ENCODE measurements at regions not wholly inside any gene's neighbourhood (a gene's known extent, or its start where the extent isn't known, plus 50 kb on each side); places are given as distances from the start of the nearest gene placed in this dataset.

- H3K4me3 ChIP-seq (ENCODE audit: low read depth, low read length), result no peak overlapping the region
- DNase-seq (ENCODE audit: low read depth), result no peak
- TF ChIP-seq MYC (IDR thresholded peaks at IDR 0.05; ENCODE audit: low read depth, low read length), result no peak
- TF ChIP-seq POLR2A (IDR thresholded peaks at IDR 0.05; ENCODE audit: extremely low read depth, insufficient read length), result no peak
- no peak for TF ChIP-seq MAX (IDR thresholded peaks at IDR 0.05; ENCODE audit: low read depth, low read length)
- no peak for TF ChIP-seq CTCF (IDR thresholded peaks at IDR 0.05; ENCODE audit: low read depth, low read length)
Measured at GRCh38 chr11:98227278-98227677, 793.5 kb upstream of the CNTN5 start.

- no peak for TF ChIP-seq MYC (IDR thresholded peaks at IDR 0.05; ENCODE audit: low read depth, low read length)
- TF ChIP-seq POLR2A (IDR thresholded peaks at IDR 0.05; ENCODE audit: extremely low read depth, insufficient read length), result no peak
- TF ChIP-seq CTCF (IDR thresholded peaks at IDR 0.05; ENCODE audit: low read depth, low read length), result no peak
- H3K4me3 ChIP-seq (ENCODE audit: low read depth, low read length), result no peak overlapping the region
- no peak for DNase-seq (ENCODE audit: low read depth)
Measured at GRCh38 chr11:98230678-98231077, 790.1 kb upstream of the CNTN5 start.

DNA sequence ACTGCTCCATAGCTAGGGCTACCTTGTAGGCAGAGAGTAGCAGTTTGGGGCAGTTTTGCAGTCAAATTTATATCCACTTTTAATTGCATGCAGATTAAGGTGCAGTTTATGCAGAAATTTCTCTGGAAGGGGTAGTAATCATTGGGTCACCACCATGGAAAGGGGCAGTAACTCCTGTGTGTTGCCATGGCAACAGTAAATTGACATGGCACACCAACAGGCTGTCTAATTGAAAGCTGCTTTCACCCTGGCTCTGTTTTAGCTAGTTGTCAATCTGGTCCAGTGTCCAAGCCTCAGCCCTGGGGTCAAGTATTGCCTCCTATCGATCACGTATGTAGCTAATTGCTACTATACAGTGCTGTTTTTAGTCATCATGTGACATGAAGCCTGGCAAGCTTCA, 786.1 kb upstream of the CNTN5 start:
- no peak for TF ChIP-seq MYC (IDR thresholded peaks at IDR 0.05; ENCODE audit: low read depth, low read length)
- TF ChIP-seq MAX (IDR thresholded peaks at IDR 0.05; ENCODE audit: low read depth, low read length), result no peak
- no peak for TF ChIP-seq POLR2A (IDR thresholded peaks at IDR 0.05; ENCODE audit: extremely low read depth, insufficient read length)
- TF ChIP-seq CTCF (IDR thresholded peaks at IDR 0.05; ENCODE audit: low read depth, low read length), result no peak
- no peak overlapping the region for H3K4me3 ChIP-seq (ENCODE audit: low read depth, low read length)
- no peak for DNase-seq (ENCODE audit: low read depth)

DNA sequence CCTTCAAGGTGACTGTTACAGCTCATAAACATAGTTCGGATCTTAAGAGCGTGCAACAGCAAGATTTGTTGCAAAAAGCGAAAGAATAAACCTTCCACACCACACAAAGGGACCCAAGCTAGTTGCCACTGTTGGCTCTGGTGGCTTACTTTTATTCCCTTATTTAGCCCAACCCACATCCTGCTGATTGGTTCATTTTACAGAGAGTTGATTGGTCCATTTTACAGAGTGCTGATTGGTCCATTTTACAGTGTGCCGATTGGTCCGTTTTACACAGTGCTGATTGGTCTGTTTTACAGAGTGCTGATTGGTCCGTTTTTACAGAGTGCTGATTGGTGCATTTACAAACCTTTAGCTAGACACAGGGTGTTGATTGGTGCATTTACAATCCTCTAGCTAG, 776.9 kb upstream of the CNTN5 start:
- TF ChIP-seq MYC (IDR thresholded peaks at IDR 0.05; ENCODE audit: low read depth, low read length) (no peak), MAX (IDR thresholded peaks at IDR 0.05; ENCODE audit: low read depth, low read length) (no peak), CTCF (IDR thresholded peaks at IDR 0.05; ENCODE audit: low read depth, low read length) (no peak), POLR2A (IDR thresholded peaks at IDR 0.05; ENCODE audit: extremely low read depth, insufficient read length) (no peak)
- no peak for DNase-seq (ENCODE audit: low read depth)
- no peak overlapping the region for H3K4me3 ChIP-seq (ENCODE audit: low read depth, low read length)

DNA sequence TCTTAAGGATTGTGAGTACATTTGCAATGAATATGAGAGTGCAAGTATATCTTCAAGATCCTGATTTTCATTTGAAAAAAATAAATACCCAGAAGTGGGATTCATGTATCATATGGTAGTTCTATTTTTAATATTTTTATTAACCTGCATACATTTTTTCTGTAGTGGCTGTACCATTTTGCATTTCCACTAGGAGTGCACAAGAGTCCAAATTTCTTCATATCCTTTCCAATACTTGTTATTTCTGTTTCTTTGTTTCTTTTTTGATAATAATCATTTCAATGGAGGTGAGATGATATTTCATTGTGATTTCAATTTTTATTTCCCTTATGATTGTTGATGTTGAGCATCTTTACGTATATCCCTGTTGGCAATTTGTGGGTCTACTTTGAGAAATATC, 759.8 kb upstream of the CNTN5 start:
- TF ChIP-seq POLR2A (IDR thresholded peaks at IDR 0.05; ENCODE audit: extremely low read depth, insufficient read length), result no peak
- no peak for TF ChIP-seq MAX (IDR thresholded peaks at IDR 0.05; ENCODE audit: low read depth, low read length)
- TF ChIP-seq CTCF (IDR thresholded peaks at IDR 0.05; ENCODE audit: low read depth, low read length), result no peak
- TF ChIP-seq MYC (IDR thresholded peaks at IDR 0.05; ENCODE audit: low read depth, low read length), result no peak
- no peak overlapping the region for H3K4me3 ChIP-seq (ENCODE audit: low read depth, low read length)
- no peak for DNase-seq (ENCODE audit: low read depth)

DNA sequence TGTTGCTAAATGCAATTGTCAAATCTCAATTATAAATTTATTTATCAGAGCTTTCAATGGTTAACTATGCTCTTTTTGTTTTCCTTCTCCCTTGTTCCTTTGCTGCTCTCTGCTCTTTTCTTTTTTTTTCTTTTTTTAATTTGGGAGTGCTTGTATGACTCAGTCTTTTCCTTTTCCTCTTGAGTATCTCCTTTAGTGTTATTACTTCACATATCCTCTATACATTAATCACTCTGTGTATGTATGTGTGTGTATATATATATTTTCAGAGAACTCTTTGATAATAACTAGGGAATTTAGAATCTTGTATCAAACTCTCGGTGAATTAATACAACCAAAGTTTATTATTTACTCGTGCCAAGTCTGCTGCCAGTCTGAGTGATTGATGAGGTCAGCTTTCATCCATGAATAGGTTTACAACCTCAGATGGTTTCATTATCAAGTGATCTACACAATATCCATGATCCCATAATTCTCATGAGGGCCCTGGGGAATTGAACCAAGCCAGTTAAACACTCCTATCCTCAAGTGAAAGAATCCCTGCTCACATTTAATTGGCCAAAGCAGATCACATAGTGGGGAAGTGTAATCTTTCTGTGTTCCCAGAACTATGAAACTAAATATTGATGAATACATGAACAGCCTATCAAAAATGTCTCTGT, 743.4 kb upstream of the CNTN5 start:
- H3K4me3 ChIP-seq (ENCODE audit: low read depth, low read length), result no peak overlapping the region
- TF ChIP-seq MYC (IDR thresholded peaks at IDR 0.05; ENCODE audit: low read depth, low read length) (no peak), MAX (IDR thresholded peaks at IDR 0.05; ENCODE audit: low read depth, low read length) (no peak), POLR2A (IDR thresholded peaks at IDR 0.05; ENCODE audit: extremely low read depth, insufficient read length) (no peak), CTCF (IDR thresholded peaks at IDR 0.05; ENCODE audit: low read depth, low read length) (no peak)
- DNase-seq (ENCODE audit: low read depth), result no peak

Data from NB4 (cell line).